Keratinocyte (primary cell): ENCODE measurements at regions not wholly inside any gene's neighbourhood (a gene's known extent, or its start where the extent isn't known, plus 50 kb on each side); places are given as distances from the start of the nearest gene placed in this dataset.

Experiments used
- DNase-seq: peaks from one replicate; pipeline ENCODE4 v3.0.0-alpha.2; 2011; ENCODE audit warnings: low read depth, missing footprints, low spot score
- FAIRE-seq: peaks from 2 replicates; lab custom pipeline; 2011; peaks lifted over from hg19 to GRCh38; lab: Jason Lieb, UNC
- H2AFZ ChIP-seq: 2 replicates; pipeline ENCODE4 v1.6.0; 2012; ENCODE audit warnings: low read length, control low read depth, inconsistent platforms; ENCODE audit not compliant: control insufficient read depth
- H3K27ac ChIP-seq: 2 replicates; pipeline ENCODE4 v1.5.1; 2011; ENCODE audit warnings: low read length; ENCODE audit not compliant: control insufficient read depth, insufficient read depth
- H3K27me3 ChIP-seq: 3 replicates; pipeline ENCODE4 v1.6.0; 2011; ENCODE audit warnings: low read length; ENCODE audit not compliant: control insufficient read depth, insufficient read depth; ENCODE audit errors: extremely low read depth
- H3K36me3 ChIP-seq, 2 experiments: 2 replicates in 1 of 2; 3 replicates in 1 of 2; pipeline ENCODE4 v1.5.1; 2011; ENCODE audit warnings: low read length in 2 of 2, mild to moderate bottlenecking in 1 of 2; ENCODE audit not compliant: control insufficient read depth in 2 of 2, insufficient read depth in 2 of 2; ENCODE audit errors: extremely low read depth in 1 of 2
- H3K4me1 ChIP-seq: 3 replicates; pipeline ENCODE4 v1.5.1; 2011; ENCODE audit warnings: low read length; ENCODE audit not compliant: control insufficient read depth, insufficient read depth; ENCODE audit errors: extremely low read depth
- H3K4me2 ChIP-seq: 3 replicates; pipeline ENCODE4 v1.6.0; 2011; ENCODE audit warnings: low read depth, low read length; ENCODE audit not compliant: control insufficient read depth, insufficient read depth; ENCODE audit errors: extremely low read depth
- H3K4me3 ChIP-seq, 3 experiments: fragments of 200-600 bp in 1 of 3; sonication (generic) in 1 of 3; 2 replicates in 2 of 3; 3 replicates in 1 of 3; pipeline ENCODE4 v1.5.1; 2011 to 2016; ENCODE audit warnings: low read length in 3 of 3, mild to moderate bottlenecking in 3 of 3, control low read depth in 2 of 3, inconsistent platforms in 1 of 3, low read depth in 1 of 3, mixed read lengths in 1 of 3, mixed run types in 1 of 3, moderate library complexity in 1 of 3; ENCODE audit not compliant: control insufficient read depth in 2 of 3, insufficient read depth in 2 of 3; ENCODE audit errors: extremely low read depth in 1 of 3
- H3K79me2 ChIP-seq: 2 replicates; pipeline ENCODE4 v1.6.0; 2012; ENCODE audit warnings: low read length; ENCODE audit not compliant: control insufficient read depth, insufficient read depth
- H3K9ac ChIP-seq: 3 replicates; pipeline ENCODE4 v1.6.0; 2011; ENCODE audit warnings: low read length; ENCODE audit not compliant: control insufficient read depth, insufficient read depth; ENCODE audit errors: extremely low read depth
- H3K9me1 ChIP-seq: 3 replicates; pipeline ENCODE4 v1.6.0; 2011; ENCODE audit warnings: low read length; ENCODE audit not compliant: control insufficient read depth, insufficient read depth; ENCODE audit errors: extremely low read depth
- H3K9me3 ChIP-seq: 2 replicates; pipeline ENCODE4 v1.5.1; 2012; ENCODE audit warnings: low read depth, low read length; ENCODE audit not compliant: control insufficient read depth
- H4K20me1 ChIP-seq: 3 replicates; pipeline ENCODE4 v1.6.0; 2011; ENCODE audit warnings: low read length; ENCODE audit not compliant: control insufficient read depth, insufficient read depth; ENCODE audit errors: extremely low read depth
- CTCF ChIP-seq, 3 experiments: IDR thresholded peaks in 1 of 3; conservative IDR thresholded peaks in 1 of 3; optimal IDR thresholded peaks in 1 of 3; 2 replicates in 2 of 3; 3 replicates in 1 of 3; pipeline versions ENCODE3 to v1.5.1; 2011; ENCODE audit warnings: low read length in 3 of 3, mild to moderate bottlenecking in 3 of 3, moderate library complexity in 2 of 3, control low read depth in 1 of 3, inconsistent platforms in 1 of 3; ENCODE audit not compliant: insufficient read depth in 2 of 3; ENCODE audit errors: extremely low read depth in 1 of 3
- EZH2 ChIP-seq: IDR thresholded peaks from one replicate; pipeline ENCODE4 v1.6.1; 2012; ENCODE audit warnings: inconsistent platforms, mild to moderate bottlenecking, low read length, moderate library complexity
- dilution Hi-C: fragments of 300-500 bp; cut with MboI; formaldehyde crosslinking; loops from one replicate; pipeline ENCODE4 v1.7.0; 2020; ENCODE audit warnings: low sequenced_read_pairs; ENCODE audit not compliant: extremely low pct_ligation_motif_present

GRCh38 chr21:22904385-22904784 is 1906.2 kb downstream of the NCAM2 start:
- Histone ChIP-seq H3K79me2 (no peaks in the 10 kb centered on the region), H3K27me3 (no peaks in the 10 kb centered on the region), H3K4me3 (no peak overlapping the region), H3K36me3 (no peaks in the 10 kb centered on the region), H2AFZ (no peak overlapping the region), H3K27ac (no peak overlapping the region), H3K9me3 (no peaks in the 10 kb centered on the region), H3K4me2 (no peak overlapping the region), H4K20me1 (no peaks in the 10 kb centered on the region), H3K9me1 (no peaks in the 10 kb centered on the region), H3K9ac (no peak overlapping the region), H3K4me1 (no peaks in the 10 kb centered on the region)
- TF ChIP-seq EZH2 (no peak), CTCF (optimal IDR thresholded peaks at IDR 0.05 in 1 of 3, IDR thresholded peaks at IDR 0.05 in 1 of 3, conservative IDR thresholded peaks at IDR 0.05 in 1 of 3; ENCODE audit: extremely low read depth in 1 of 3, insufficient read depth in 2 of 3, low read length in 3 of 3) (no peak)
- FAIRE-seq (no peak), DNase-seq (no peak)
- dilution Hi-C loops = no loop called here

GRCh38 chr21:22925032-22925431 is 1926.8 kb downstream of the NCAM2 start:
- no peak for DNase-seq
- Histone ChIP-seq H3K9me1 (no peaks in the 10 kb centered on the region), H3K4me3 (no peak overlapping the region), H2AFZ (no peak overlapping the region), H3K4me1 (no peaks in the 10 kb centered on the region), H3K4me2 (no peak overlapping the region), H3K9ac (no peak overlapping the region), H3K79me2 (no peaks in the 10 kb centered on the region), H4K20me1 (no peaks in the 10 kb centered on the region), H3K9me3 (peaks cover 2% of the 10 kb centered on the region), H3K36me3 (no peaks in the 10 kb centered on the region), H3K27me3 (no peaks in the 10 kb centered on the region), H3K27ac (no peak overlapping the region)
- no peak for FAIRE-seq
- dilution Hi-C loops = no loop called here
- no peak for TF ChIP-seq CTCF (optimal IDR thresholded peaks at IDR 0.05 in 1 of 3, IDR thresholded peaks at IDR 0.05 in 1 of 3, conservative IDR thresholded peaks at IDR 0.05 in 1 of 3; ENCODE audit: extremely low read depth in 1 of 3, insufficient read depth in 2 of 3, low read length in 3 of 3)
- TF ChIP-seq EZH2 = no peak
